Stimulated activated CD8-positive, alpha-beta memory T cell treated with anti-CD3 and anti-CD28 coated beads, Interleukin-2, amount 100 ng/mL, for 48 hours (primary cell): ENCODE measurements at regions not wholly inside any gene's neighbourhood (a gene's known extent, or its start where the extent isn't known, plus 50 kb on each side); places are given as distances from the start of the nearest gene placed in this dataset.
"Not testable (repeated sequence)": the region's sequence is repeated elsewhere in the genome, so short reads cannot be mapped to it uniquely, and the experiment has no call there.

ENCODE experiments used
- DNase-seq, 2 donors: peaks; one replicate each; pipeline ENCODE4 v3.0.0-alpha.2; 2020; ENCODE audit warnings: low read depth in 2 of 2

GRCh38 chr7:10579561-10579960 lies 394.1 kb upstream of the PHF14 start:
- DNase-seq = no peak

GRCh38 chr7:10584886-10585285 lies 388.8 kb upstream of the PHF14 start:
- no peak for DNase-seq

DNA sequence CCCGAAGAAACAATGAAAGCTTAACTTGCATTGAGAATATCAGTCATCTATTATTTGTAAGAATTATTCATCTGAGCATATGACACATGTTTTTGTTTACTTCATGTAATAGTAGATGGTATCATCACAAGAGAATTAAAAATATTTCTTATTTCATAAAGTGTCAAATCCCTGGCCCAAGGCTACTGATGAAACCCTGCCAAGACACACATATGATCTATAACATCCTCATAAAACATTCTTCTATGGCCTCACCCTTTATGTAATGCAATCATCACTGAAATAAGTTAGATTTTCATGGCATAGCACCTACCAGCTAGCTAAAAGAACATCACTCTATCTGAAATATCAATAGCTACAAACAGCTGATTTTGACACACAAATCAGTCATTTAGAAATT lies 385.6 kb upstream of the PHF14 start:
- no peak for DNase-seq

GRCh38 chr7:10592604-10593003 lies 381.1 kb upstream of the PHF14 start:
- no peak for DNase-seq

GRCh38 chr7:10593080-10593479 lies 380.6 kb upstream of the PHF14 start:
- DNase-seq = no peak

- DNase-seq = no peak
Measured at GRCh38 chr7:10596827-10597226, 376.8 kb upstream of the PHF14 start.

DNA sequence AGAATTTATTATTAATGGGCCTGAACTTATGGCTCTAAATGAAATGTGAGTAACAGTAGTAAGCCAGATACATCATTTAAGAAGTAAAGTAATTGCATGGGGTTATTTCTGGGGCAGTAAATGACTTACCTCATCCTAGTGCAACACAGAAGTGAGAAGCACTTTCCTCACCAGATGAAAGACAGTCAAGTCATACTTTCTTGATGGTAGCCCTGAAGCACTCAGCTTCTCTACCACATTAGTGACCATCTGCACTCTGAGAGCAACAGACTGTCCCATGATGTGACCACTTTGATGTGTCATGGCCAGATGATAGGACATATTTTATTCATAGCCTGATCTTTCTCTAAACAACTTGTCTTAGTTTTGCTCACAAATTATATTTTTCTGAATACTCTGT lies 369.5 kb upstream of the PHF14 start:
- no peak for DNase-seq

DNA sequence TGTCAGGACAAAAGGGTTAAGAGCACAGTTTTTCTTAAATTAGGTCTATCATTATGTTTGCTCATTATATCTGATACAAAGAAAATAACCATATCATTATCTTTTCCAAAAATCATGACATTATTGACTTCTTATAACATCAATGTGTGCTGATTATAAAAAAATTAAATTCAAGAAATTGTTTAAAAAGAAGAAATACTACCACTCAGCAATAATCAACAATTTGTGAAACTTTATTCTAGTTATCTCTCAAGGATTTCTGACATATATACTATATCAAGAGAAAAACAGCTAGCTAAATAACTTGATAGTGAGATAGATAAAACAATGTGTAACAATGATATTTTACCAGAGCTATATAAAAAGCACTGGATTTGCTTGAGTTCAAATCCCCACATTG lies 360.7 kb upstream of the PHF14 start:
- DNase-seq = no peak

- no peak for DNase-seq
Measured at GRCh38 chr7:10618953-10619352, 354.7 kb upstream of the PHF14 start.

DNA sequence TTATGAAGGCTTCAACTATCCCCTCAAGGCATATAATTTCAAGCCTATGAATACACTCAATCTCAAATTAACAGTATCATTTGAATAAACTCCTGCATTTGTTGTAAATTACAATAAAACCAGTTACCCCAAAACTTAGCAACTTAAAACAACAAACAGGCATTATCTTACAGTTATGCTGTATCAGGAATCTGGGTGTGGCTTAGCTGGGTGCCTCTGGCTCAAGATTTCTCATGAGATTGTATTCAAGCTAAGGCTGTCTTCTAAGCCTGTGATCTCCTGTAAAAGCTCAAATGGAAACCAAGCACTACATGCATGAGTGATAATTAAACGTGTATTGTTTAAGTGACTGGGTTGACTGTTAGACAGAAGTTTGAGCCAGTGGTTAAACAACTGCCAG lies 341.0 kb upstream of the PHF14 start:
- no peak for DNase-seq

- DNase-seq = no peak
Measured at GRCh38 chr7:10634239-10634638, 339.4 kb upstream of the PHF14 start.

- DNase-seq = no peak
Measured at GRCh38 chr7:10637991-10638390, 335.7 kb upstream of the PHF14 start.

DNA sequence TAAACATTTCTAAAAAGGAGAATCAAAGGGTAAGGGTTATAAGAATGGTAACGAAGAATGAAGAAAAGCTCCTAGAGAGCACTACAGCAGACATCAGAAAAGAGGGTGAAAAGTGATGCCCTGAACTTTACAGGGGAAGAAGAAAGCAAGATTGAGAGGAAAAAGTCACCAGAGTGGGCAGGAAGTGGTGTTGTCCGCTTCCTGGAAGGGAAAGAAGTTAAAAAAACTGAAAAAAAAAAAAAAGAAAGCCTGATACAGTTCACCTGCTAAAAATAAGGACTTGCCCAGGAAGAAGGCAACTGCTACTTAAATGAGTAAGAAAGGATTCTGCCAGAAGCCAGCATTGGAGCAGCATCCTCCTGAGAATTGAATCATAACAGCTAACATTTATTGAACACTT lies 330.1 kb upstream of the PHF14 start:
- no peak for DNase-seq

DNA sequence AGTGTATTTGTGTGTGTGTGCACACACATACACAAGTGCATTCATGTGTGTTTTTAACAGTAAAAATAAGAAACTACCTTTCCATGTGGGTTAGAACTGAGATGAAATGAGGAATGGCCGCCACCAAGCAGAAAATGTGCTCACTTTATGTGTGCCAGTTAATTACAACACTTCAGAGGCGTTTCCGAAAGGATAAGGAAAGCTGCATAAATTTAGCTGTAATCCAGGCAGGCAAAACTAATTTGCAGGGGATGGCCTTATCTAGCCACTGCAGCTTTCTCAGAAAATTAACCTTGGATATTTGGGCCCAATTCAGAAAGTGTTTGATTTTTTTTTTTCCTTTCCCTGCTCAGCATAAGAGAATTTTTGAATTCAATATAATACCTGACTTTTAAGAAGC lies 328.8 kb upstream of the PHF14 start:
- DNase-seq = no peak

DNA sequence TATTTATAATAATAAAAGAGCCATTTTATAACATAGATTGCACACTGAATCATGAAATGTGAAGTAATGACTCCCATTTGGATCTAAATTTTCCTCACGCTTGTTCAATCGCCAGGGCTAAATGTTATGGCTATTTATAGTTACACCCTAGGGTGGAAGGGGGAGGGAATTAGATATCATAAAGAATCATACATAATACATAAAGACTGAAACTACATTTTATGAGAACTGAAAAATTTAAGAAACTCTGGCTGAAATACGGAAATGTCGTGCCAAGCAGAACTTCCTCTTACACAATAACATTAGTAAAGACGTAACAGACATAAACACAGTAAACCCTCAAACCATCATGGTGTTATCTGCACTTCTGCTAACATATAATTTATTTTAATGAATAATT lies 327.5 kb upstream of the PHF14 start:
- no peak for DNase-seq

DNA sequence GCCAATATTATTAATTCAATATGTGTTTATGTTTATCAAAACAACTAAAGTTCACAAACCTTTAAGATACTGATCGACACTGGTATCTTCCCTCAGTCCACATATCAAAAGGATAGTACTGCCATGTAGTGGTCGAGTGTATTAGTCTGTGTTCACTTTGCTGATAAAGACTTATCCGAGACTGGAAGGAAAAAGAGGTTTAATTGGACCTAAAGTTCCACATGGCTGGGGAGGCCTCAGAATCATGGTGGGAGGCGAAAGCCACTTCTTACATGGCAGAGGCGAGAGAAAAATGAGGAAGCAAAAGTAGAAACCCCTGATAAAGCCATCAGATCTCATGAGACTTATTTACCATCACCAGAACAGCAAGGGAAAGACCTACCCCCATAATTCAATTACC lies 325.4 kb upstream of the PHF14 start:
- DNase-seq = no peak

- DNase-seq = not testable (repeated sequence)
Measured at GRCh38 chr7:10649120-10649519, 324.6 kb upstream of the PHF14 start.

DNA sequence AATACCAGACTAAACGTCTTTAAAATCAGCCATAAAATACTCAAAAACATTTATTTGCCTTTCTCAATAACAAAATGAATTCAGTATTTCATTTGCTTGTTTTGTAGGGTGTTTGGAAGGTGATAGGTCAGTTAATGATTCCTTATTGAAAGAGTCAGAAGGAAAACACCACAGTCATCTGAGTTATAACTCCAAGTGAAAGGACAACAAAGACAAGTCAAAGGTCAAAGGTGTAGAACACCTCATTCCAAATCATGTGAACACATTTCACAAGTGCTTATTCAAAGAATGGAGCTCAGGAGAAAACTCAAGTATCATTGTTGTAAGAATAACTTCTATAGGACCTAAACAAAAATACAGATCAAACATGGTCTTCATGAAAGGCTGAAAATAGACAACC lies 318.6 kb upstream of the PHF14 start:
- DNase-seq = no peak

GRCh38 chr7:10657201-10657600 lies 316.5 kb upstream of the PHF14 start:
- DNase-seq = no peak

DNA sequence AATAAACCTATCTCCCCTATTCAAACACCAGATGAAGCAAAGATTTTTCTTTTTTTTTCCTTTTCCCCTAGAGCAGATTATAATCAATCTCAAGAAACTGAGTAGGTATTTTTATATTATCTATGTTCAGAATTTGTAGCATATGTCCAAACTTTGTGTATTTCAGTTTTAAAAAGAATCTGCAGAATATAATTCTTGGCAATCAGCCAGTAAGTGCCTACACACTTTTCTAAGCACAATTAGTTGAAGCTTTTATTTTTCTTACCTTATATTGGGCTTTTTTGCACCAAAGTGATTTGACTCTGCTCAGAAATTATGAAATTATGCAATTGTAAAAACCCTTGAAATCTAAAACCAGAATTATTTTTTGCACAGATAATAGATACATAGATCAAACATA lies 315.8 kb upstream of the PHF14 start:
- no peak for DNase-seq

DNA sequence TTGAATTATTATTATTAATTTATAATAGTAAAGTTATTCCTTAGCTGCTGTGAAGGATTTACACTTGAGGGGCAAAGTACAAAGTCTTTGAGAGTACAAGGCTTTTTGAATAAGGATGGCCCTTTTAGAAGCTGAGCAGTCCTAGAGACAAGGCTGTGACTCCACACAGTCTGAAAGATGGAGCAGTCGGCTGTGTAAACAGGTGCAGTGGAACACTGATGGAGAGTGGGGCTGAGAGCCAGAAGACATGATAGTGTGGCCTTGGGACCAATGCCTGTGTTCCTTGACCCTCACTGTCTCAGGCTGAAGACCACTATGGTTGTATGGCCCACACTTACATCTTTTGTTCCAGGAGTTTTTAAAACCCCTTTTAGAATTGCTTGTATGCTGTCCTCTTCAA lies 311.2 kb upstream of the PHF14 start:
- no peak for DNase-seq

DNA sequence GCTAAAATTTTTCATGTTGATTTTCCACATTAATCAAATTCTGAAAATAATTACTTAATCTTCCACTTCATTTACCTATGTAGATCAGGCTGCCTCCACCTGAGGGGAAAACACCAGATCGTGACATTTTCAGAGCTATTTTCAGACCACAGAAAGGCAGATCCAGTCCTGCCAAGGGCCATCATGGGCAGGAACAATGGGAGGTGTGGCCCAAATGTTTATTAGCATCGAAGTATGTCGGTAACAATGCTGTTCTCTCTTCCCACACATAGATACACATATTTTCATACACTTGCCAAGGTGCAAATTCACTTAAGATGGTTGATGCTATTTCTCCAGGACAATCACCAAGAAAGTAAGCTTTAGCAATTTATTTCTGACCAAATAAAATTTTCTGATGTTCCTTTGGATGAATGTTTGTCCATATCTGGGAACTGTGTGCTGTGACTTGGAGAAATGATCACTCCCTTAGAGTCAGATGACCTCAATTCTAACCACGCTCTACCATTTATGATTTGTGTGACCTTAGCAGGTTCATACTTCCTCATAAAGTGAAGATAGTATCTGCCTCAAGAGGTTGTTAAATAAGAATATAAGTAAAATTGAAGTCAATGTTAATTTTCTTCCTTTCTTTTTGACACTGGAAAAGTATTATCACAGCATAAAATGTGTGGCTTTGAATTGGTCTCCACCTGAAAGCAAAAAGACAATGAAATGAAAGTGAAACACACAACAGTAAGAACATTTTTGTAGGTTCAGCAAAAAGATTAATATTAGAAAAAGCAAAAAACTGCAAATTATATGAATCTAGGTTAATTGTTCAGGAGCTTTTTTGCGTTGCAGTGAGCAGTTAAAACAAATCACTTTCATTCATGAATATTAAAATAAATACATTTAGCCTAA lies 310.4 kb upstream of the PHF14 start:
- no peak for DNase-seq

- no peak for DNase-seq
Measured at GRCh38 chr7:10672186-10672585, 301.5 kb upstream of the PHF14 start.

DNA sequence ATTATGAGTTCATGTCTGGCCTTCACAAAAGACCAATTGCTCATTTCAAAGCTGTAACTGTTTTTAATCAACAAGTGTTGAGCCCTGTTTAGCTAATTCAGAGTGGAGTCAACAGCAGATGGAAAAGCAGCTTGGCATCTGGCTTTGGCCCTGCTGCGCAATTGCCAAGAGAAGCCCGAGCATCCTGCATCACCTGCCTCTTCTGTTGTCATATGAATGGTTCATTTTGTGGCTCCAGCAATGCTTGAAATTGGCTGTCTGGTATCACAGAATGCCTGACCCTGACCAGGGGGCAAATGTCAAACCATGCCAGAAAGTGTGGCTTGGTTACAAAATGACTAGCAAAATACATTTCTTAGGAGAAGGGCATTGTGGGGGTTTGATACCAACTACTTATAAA lies 296.5 kb upstream of the PHF14 start:
- DNase-seq = no peak
